ENCODE measurements at regions not wholly inside any gene's neighbourhood (a gene's known extent, or its start where the extent isn't known, plus 50 kb on each side); places are given as distances from the start of the nearest gene placed in this dataset.

DNA sequence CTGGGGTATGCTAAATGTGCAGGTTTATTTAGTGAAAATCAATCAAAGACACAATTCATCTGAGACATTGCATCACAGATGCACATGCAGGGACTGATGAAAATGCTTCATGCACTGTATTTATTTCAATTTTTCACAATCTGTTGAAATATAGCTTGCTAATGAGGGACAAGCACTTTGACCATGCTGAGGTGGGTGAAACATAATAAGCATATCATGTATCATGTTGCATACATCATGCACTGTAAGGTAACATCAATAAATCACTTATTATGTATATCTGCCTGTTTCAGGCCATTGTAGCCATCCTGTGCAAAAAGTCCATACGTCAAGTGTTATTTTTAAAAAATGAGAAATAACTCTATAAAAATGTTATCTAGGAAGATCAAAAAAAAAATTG is 426.9 kb upstream of the PCDH15 start:
- Histone ChIP-seq H3K4me1 (ENCODE audit: insufficient read depth) (no peaks in the 10 kb centered on the region), H3K4me3 (ENCODE audit: low read depth, low read length) (no peak overlapping the region), H3K27ac (ENCODE audit: low read depth) (no peak overlapping the region), H3K36me3 (ENCODE audit: insufficient read depth) (no peaks in the 10 kb centered on the region)
- DNase-seq (ENCODE audit: extremely low spot score), result no peak
- 75% methylated on average over 1 of the region's 1 CpG for WGBS

DNA sequence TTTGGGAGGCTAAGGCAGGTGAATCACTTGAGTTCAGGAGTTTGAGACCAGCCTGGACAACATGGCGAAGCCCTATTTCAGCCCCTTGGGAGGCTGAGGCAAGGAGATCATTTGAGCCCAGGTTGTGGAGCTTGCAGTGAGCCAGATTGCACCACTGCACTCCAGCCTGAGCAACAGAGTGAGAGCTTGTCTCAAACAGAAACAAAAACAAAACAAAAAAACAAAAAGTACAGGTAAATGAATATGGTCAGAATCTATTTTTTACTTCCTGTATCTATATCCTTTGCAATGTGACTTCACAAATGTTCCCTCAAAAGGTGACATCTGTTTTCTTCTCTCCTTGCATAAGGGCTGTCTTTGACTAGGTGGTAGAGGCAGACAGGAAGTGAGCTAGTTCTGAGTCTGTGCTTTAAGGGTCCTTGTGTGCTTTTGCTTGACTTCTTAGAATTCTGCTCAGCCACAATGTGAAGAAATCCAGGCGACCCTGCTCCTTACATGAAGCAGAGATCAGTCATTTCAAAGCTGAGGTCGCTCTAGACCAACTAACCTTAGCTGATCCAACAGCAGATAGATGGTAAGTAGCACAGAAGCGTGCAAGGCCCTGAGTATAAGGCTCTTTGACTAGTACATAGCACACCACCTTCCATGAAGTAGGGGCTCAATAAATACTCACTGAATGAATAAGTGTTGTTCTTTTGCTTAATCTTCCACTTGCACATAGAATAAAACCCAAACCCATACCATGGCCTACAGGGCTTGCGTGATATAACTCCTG is 423.2 kb upstream of the PCDH15 start:
- Histone ChIP-seq H3K36me3 (ENCODE audit: insufficient read depth) (no peaks in the 10 kb centered on the region), H3K27ac (ENCODE audit: low read depth) (no peak overlapping the region), H3K4me3 (ENCODE audit: low read depth, low read length) (no peak overlapping the region), H3K4me1 (ENCODE audit: insufficient read depth) (no peaks in the 10 kb centered on the region)
- WGBS, result 88% methylated on average over 5 of the region's 5 CpGs
- no peak for DNase-seq (ENCODE audit: extremely low spot score)

DNA sequence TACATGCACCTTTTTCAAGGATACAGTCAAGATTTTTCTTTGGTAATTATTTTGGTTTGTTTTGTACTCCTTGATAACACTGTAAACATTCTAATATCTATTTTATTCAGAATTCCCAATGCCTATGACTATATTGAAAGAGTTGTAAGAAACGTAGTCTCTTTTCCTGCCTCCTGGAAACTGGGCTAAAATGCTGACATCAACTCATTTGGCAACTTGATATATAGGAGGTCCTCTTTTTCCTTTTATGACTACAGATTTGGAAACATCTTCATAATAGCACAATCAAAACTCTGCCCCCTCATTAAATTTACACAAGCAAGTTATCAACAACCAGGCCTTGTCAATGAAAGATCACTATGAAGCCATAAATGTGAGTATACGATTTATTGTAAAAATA is 422.3 kb upstream of the PCDH15 start:
- DNase-seq (ENCODE audit: extremely low spot score), result no peak
- Histone ChIP-seq H3K4me1 (ENCODE audit: insufficient read depth) (no peaks in the 10 kb centered on the region), H3K27ac (ENCODE audit: low read depth) (no peak overlapping the region), H3K36me3 (ENCODE audit: insufficient read depth) (no peaks in the 10 kb centered on the region), H3K4me3 (ENCODE audit: low read depth, low read length) (no peak overlapping the region)
- whole genome bisulfite sequencing, result 85% methylated on average over 2 of the region's 2 CpGs

DNA sequence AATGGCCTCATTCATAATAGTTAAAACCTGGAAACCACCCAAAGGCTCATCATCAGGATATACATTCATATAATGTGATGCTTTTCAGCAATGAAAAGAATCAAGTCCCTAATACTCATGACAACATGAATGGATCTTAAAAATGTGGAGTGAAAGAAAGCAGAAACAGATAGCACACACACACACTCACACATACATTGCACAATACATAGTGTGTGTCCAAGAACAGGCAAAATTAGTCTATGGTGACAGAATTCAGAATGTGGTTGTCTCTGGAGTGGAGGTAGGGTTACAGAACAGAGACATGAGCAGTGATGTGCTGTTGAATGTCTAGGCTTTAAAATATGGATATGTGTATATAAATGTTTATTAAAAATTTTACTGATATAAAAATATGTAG is 419.9 kb upstream of the PCDH15 start:
- Histone ChIP-seq H3K27ac (ENCODE audit: low read depth) (no peak overlapping the region), H3K4me3 (ENCODE audit: low read depth, low read length) (no peak overlapping the region), H3K36me3 (ENCODE audit: insufficient read depth) (no peaks in the 10 kb centered on the region), H3K4me1 (ENCODE audit: insufficient read depth) (no peaks in the 10 kb centered on the region)
- no peak for DNase-seq (ENCODE audit: extremely low spot score)

- WGBS, result 69% methylated on average over 1 of the region's 1 CpG
- no peaks in the 10 kb centered on the region for H3K4me1 ChIP-seq (ENCODE audit: insufficient read depth)
- H3K4me3 ChIP-seq (ENCODE audit: low read depth, low read length), result no peak overlapping the region
- DNase-seq (ENCODE audit: extremely low spot score), result no peak
- no peaks in the 10 kb centered on the region for H3K36me3 ChIP-seq (ENCODE audit: insufficient read depth)
- no peak overlapping the region for H3K27ac ChIP-seq (ENCODE audit: low read depth)
These were observed 414.7 kb upstream of the PCDH15 start for GRCh38 chr10:55215699-55216098.

DNA sequence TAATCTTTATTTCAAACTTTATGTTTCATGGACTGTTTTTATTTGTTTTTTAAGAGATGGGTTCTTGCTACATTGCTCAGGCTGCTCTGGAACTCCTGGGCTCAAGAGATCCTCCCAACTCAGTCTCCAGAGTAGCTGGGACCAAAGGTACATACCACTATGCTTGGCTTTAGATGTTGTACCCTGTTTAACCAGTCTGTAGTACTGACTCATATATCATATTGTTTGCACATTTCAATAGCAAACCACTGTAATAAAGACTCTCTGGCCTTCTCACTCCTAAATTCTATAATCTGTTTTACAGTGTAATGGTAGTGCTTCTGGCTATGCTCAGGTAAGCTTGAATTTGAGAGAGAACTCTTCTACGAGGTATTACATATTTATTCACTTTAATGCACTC is 413.6 kb upstream of the PCDH15 start:
- Histone ChIP-seq H3K4me3 (ENCODE audit: low read depth, low read length) (no peak overlapping the region), H3K27ac (ENCODE audit: low read depth) (no peak overlapping the region), H3K36me3 (ENCODE audit: insufficient read depth) (no peaks in the 10 kb centered on the region), H3K4me1 (ENCODE audit: insufficient read depth) (no peaks in the 10 kb centered on the region)
- WGBS, result 84% methylated on average over 1 of the region's 1 CpG
- DNase-seq (ENCODE audit: extremely low spot score), result no peak

DNA sequence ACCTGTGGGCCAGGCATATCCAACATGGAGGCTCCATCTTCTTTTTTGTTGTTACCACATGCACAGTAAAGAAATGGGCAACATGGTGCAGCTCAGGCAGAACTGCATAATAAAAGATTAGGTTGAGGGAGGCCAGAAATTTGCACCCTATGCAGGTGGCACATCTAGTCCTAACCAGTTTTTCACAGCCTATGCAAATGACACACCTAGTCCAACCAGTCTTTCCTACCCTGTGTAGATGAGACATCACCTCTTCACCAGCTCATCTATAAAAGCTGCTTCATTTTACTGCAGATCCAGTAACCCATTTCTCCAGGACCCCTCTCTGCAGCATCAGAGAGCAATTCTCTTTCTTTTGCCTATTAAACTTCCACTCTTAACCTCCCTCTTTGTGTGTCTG is 411.0 kb upstream of the PCDH15 start:
- no peak for DNase-seq (ENCODE audit: extremely low spot score)
- no peaks in the 10 kb centered on the region for H3K36me3 ChIP-seq (ENCODE audit: insufficient read depth)
- H3K4me3 ChIP-seq (ENCODE audit: low read depth, low read length), result no peak overlapping the region
- H3K27ac ChIP-seq (ENCODE audit: low read depth), result no peak overlapping the region
- no peaks in the 10 kb centered on the region for H3K4me1 ChIP-seq (ENCODE audit: insufficient read depth)

DNA sequence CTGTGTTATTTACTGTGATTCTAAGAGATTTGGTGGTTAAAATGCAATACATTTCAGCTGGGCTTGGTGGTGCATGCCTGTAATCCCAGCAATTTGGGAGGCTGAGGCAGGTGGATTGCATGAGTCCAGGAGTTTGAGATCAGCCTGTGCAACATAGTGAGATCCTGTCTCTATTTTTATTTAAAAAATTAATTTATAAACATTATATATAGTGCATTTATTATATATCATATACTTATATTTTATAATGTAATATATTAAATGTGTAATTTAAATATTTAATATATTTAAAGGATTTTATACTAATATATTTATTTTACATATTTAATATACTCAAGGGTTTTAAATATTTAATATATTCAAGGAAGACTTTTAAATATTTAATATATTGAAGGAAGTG is 402.8 kb upstream of the PCDH15 start:
- Histone ChIP-seq H3K4me1 (ENCODE audit: insufficient read depth) (no peaks in the 10 kb centered on the region), H3K27ac (ENCODE audit: low read depth) (peak overlapping the region; percentile 18), H3K36me3 (ENCODE audit: insufficient read depth) (no peaks in the 10 kb centered on the region), H3K4me3 (ENCODE audit: low read depth, low read length) (no peak overlapping the region)
- DNase-seq (ENCODE audit: extremely low spot score), result no peak

GRCh38 chr10:55203319-55203718 is 402.3 kb upstream of the PCDH15 start:
- no peaks in the 10 kb centered on the region for H3K36me3 ChIP-seq (ENCODE audit: insufficient read depth)
- H3K4me1 ChIP-seq (ENCODE audit: insufficient read depth), result no peaks in the 10 kb centered on the region
- no peak overlapping the region for H3K27ac ChIP-seq (ENCODE audit: low read depth)
- no peak overlapping the region for H3K4me3 ChIP-seq (ENCODE audit: low read depth, low read length)
- no peak for DNase-seq (ENCODE audit: extremely low spot score)
- 19% methylated on average over 3 of the region's 3 CpGs for WGBS

- Histone ChIP-seq H3K4me1 (ENCODE audit: insufficient read depth) (no peaks in the 10 kb centered on the region), H3K27ac (ENCODE audit: low read depth) (no peak overlapping the region), H3K4me3 (ENCODE audit: low read depth, low read length) (no peak overlapping the region), H3K36me3 (ENCODE audit: insufficient read depth) (no peaks in the 10 kb centered on the region)
- DNase-seq (ENCODE audit: extremely low spot score), result no peak
- WGBS, result 77% methylated on average over 2 of the region's 2 CpGs
These were observed 399.0 kb upstream of the PCDH15 start for GRCh38 chr10:55200020-55200419.

DNA sequence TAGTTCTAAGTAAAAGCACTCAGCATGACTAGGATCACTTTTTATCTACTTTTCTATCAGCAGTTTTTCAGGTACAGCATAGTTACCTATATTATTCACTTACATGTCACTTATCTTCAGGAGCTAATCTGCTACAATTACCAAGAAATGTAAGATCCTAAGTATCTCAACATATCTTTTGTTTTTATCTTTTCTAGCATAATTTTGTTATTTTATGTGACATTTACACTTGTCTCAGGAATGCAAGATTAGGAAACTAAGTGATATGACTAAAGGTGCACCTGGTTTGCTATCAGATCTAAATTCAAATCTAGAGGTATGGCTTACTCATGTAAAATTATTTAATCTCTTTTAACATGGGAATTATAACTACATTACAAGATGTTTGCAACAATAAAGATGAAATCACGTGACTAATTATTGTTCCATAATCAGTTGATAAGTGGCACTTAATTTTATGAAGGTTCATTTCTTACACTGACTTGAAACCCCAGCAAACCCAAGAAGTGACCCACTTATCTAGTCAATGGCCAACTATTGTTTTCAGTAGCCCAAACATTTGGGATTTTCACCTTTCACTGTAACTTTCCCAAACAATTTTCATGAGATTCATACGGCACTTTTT is 390.3 kb upstream of the PCDH15 start:
- 57% methylated on average over 2 of the region's 2 CpGs for WGBS
- DNase-seq (ENCODE audit: extremely low spot score), result no peak

DNA sequence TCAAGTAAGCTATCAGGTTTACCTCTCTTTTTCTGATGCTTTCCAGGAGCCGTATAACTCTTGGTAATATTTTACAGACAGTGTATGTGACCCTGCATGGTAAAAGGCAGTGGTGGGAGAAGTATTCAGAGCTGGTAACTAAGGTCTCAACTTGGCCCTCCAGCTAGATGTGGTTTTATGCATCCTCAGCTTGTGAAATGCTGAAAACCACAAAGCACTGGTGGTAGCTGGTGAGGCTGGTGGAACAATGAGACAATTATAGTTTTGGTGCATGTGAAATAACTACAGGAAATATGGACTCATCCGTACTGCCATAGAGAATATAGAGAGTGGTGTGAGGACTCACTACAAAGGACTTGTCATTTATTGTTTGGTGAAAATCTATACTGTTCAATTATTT is 383.0 kb upstream of the PCDH15 start:
- Histone ChIP-seq H3K36me3 (ENCODE audit: insufficient read depth) (no peaks in the 10 kb centered on the region), H3K4me3 (ENCODE audit: low read depth, low read length) (no peak overlapping the region)
- WGBS, result 69% methylated on average over 2 of the region's 2 CpGs

More for the DNA sequence above, 390.3 kb upstream of the PCDH15 start:
- H3K4me1 ChIP-seq (ENCODE audit: insufficient read depth), result no peaks in the 10 kb centered on the region
- H3K4me3 ChIP-seq (ENCODE audit: low read depth, low read length), result no peak overlapping the region
- H3K27ac ChIP-seq (ENCODE audit: low read depth), result no peak overlapping the region
- no peaks in the 10 kb centered on the region for H3K36me3 ChIP-seq (ENCODE audit: insufficient read depth)

DNA sequence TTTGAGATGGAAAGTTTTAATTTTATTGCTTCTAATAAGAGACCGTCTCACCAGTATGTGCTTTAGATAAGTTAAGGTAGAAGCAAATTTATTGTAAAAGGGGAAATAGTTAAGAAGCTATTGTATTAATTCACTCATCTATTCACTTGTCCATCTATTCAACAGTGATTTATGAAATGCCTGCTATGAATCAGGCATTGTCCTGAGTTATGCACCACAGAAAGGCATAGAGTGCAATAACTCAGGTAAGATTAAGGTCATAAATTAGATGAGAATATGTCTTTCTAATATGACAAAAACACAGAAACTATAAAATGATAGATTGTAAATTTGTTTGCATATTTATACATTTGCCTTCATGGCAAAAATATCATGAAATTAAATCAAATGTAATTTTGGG is 379.3 kb upstream of the PCDH15 start:
- no peaks in the 10 kb centered on the region for H3K36me3 ChIP-seq (ENCODE audit: insufficient read depth)
- DNase-seq (ENCODE audit: extremely low spot score), result no peak
- no peak overlapping the region for H3K27ac ChIP-seq (ENCODE audit: low read depth)
- 94% methylated on average over 1 of the region's 1 CpG for WGBS
- no peak overlapping the region for H3K4me3 ChIP-seq (ENCODE audit: low read depth, low read length)
- no peaks in the 10 kb centered on the region for H3K4me1 ChIP-seq (ENCODE audit: insufficient read depth)

More for the DNA sequence above, 383.0 kb upstream of the PCDH15 start:
- Histone ChIP-seq H3K4me1 (ENCODE audit: insufficient read depth) (no peaks in the 10 kb centered on the region), H3K27ac (ENCODE audit: low read depth) (no peak overlapping the region)
- no peak for DNase-seq (ENCODE audit: extremely low spot score)

DNA sequence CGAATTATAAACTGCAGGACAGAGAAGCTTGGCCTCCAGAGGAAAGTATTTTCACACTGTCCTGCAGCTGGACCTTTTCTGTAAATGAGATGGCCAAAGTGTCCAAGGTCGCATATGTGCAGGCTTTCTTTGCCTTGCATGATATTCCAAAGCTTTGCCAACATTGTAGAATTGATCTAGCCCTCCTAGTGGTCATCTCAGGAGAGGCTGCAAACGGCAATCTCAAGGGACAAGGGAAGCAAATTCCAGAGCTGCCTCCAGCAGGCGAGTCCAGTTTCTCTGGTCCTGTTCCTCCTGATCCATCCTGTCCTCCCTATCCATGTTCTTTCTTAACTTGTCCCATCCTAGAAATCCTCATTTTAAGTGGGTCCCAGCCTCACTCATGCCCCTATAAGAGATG is 373.4 kb upstream of the PCDH15 start:
- whole genome bisulfite sequencing, result 62% methylated on average over 4 of the region's 4 CpGs
- DNase-seq (ENCODE audit: extremely low spot score), result no peak
- no peaks in the 10 kb centered on the region for H3K4me1 ChIP-seq (ENCODE audit: insufficient read depth)
- no peak overlapping the region for H3K4me3 ChIP-seq (ENCODE audit: low read depth, low read length)
- no peaks in the 10 kb centered on the region for H3K36me3 ChIP-seq (ENCODE audit: insufficient read depth)
- no peak overlapping the region for H3K27ac ChIP-seq (ENCODE audit: low read depth)

Measured in urinary bladder (tissue), 3 donors.